ENCODE measurements at regions not wholly inside any gene's neighbourhood (a gene's known extent, or its start where the extent isn't known, plus 50 kb on each side); places are given as distances from the start of the nearest gene placed in this dataset.
"Not testable (repeated sequence)": the region's sequence is repeated elsewhere in the genome, so short reads cannot be mapped to it uniquely, and the experiment has no call there.

- no peak for DNase-seq (ENCODE audit: low read depth)
Observed at GRCh38 chr6:63486196-63486595, 86.1 kb upstream of the LOC128125822 start.

- no peak for DNase-seq (ENCODE audit: low read depth)
Observed at GRCh38 chr6:63487103-63487813, 85.0 kb upstream of the LOC128125822 start.

GRCh38 chr6:63491119-63491518 is 81.2 kb upstream of the LOC128125822 start:
- no peak for DNase-seq (ENCODE audit: low read depth)

GRCh38 chr6:63492476-63492875 is 79.8 kb upstream of the LOC128125822 start:
- no peak for DNase-seq (ENCODE audit: low read depth)

- peak; percentile 24 for DNase-seq (ENCODE audit: low read depth)
Observed at GRCh38 chr6:63493557-63493956, 78.7 kb upstream of the LOC128125822 start.

- DNase-seq (ENCODE audit: low read depth) = no peak
Observed at GRCh38 chr6:63496361-63496804, 75.9 kb upstream of the LOC128125822 start.

- DNase-seq (ENCODE audit: low read depth) = no peak
Observed at GRCh38 chr6:63502156-63502555, 70.1 kb upstream of the LOC128125822 start.

GRCh38 chr6:63503199-63503598 is 69.1 kb upstream of the LOC128125822 start:
- DNase-seq (ENCODE audit: low read depth) = no peak

GRCh38 chr6:63504777-63505384 is 67.4 kb upstream of the LOC128125822 start:
- DNase-seq (ENCODE audit: low read depth) = no peak

GRCh38 chr6:63507096-63507495 is 65.2 kb upstream of the LOC128125822 start:
- DNase-seq (ENCODE audit: low read depth) = no peak

GRCh38 chr6:63509652-63510352 is 62.5 kb upstream of the LOC128125822 start:
- no peak for DNase-seq (ENCODE audit: low read depth)

- no peak for DNase-seq (ENCODE audit: low read depth)
Observed at GRCh38 chr6:63510353-63510686, 62.0 kb upstream of the LOC128125822 start.

- DNase-seq (ENCODE audit: low read depth) = no peak
Observed at GRCh38 chr6:63510849-63511248, 61.4 kb upstream of the LOC128125822 start.

- no peak for DNase-seq (ENCODE audit: low read depth)
Observed at GRCh38 chr6:63514488-63515173, 57.6 kb upstream of the LOC128125822 start.

- DNase-seq (ENCODE audit: low read depth) = not testable (repeated sequence)
Observed at GRCh38 chr6:63515227-63515626, 57.1 kb upstream of the LOC128125822 start.

- no peak for DNase-seq (ENCODE audit: low read depth)
Observed at GRCh38 chr6:63516186-63516944, 55.9 kb upstream of the LOC128125822 start.

- DNase-seq (ENCODE audit: low read depth) = no peak
Observed at GRCh38 chr6:63517221-63517620, 55.1 kb upstream of the LOC128125822 start.

- no peak for DNase-seq (ENCODE audit: low read depth)
Observed at GRCh38 chr6:63521475-63522210, 50.6 kb upstream of the LOC128125822 start.

Data from HS-5 (cell line).